ENCODE measurements at regions not wholly inside any gene's neighbourhood (a gene's known extent, or its start where the extent isn't known, plus 50 kb on each side); places are given as distances from the start of the nearest gene placed in this dataset.

GRCh38 chr1:169022648-169023047, 83.8 kb upstream of the ATP1B1 start:
- no peak overlapping the region for H3K27ac ChIP-seq
- DNase-seq (ENCODE audit: low spot score): no peak
- no peak overlapping the region for H3K4me3 ChIP-seq
- no peak for TF ChIP-seq CTCF (IDR thresholded peaks at IDR 0.05)

GRCh38 chr1:169024255-169024654, 82.2 kb upstream of the ATP1B1 start:
- Histone ChIP-seq H3K4me3 (no peak overlapping the region), H3K27ac (no peak overlapping the region)
- DNase-seq (ENCODE audit: low spot score): no peak
- no peak for TF ChIP-seq CTCF (IDR thresholded peaks at IDR 0.05)

GRCh38 chr1:169024800-169025271, 81.7 kb upstream of the ATP1B1 start:
- TF ChIP-seq CTCF (IDR thresholded peaks at IDR 0.05): no peak
- H3K4me3 ChIP-seq: no peak overlapping the region
- DNase-seq (ENCODE audit: low spot score): no peak
- no peak overlapping the region for H3K27ac ChIP-seq

GRCh38 chr1:169025412-169025811, 81.1 kb upstream of the ATP1B1 start:
- TF ChIP-seq CTCF (IDR thresholded peaks at IDR 0.05): no peak
- Histone ChIP-seq H3K27ac (no peak overlapping the region), H3K4me3 (no peak overlapping the region)
- DNase-seq (ENCODE audit: low spot score): no peak

- no peak for TF ChIP-seq CTCF (IDR thresholded peaks at IDR 0.05)
- H3K27ac ChIP-seq: no peak overlapping the region
- DNase-seq (ENCODE audit: low spot score): no peak
- H3K4me3 ChIP-seq: no peak overlapping the region
Observed at GRCh38 chr1:169027607-169028320, 78.7 kb upstream of the ATP1B1 start.

- DNase-seq (ENCODE audit: low spot score): no peak
- Histone ChIP-seq H3K27ac (no peak overlapping the region), H3K4me3 (no peak overlapping the region)
- TF ChIP-seq CTCF (IDR thresholded peaks at IDR 0.05): no peak
Observed at GRCh38 chr1:169031566-169032224, 74.8 kb upstream of the ATP1B1 start.

GRCh38 chr1:169041366-169041765, 65.1 kb upstream of the ATP1B1 start:
- no peak overlapping the region for H3K4me3 ChIP-seq
- DNase-seq (ENCODE audit: low spot score): no peak
- no peak overlapping the region for H3K27ac ChIP-seq

More at GRCh38 chr1:169041366-169041765, 65.1 kb upstream of the ATP1B1 start:
- no peak for TF ChIP-seq CTCF (IDR thresholded peaks at IDR 0.05)

Measured in coronary artery (tissue), 2 donors.